ENCODE measurements at regions not wholly inside any gene's neighbourhood (a gene's known extent, or its start where the extent isn't known, plus 50 kb on each side); places are given as distances from the start of the nearest gene placed in this dataset.
"Not testable (repeated sequence)": the region's sequence is repeated elsewhere in the genome, so short reads cannot be mapped to it uniquely, and the experiment has no call there.

GRCh38 chr6:112502351-112503090 lies 155.4 kb downstream of the RFPL4B start:
- no peak overlapping the region for H3K27ac Mint-ChIP-seq
- CTCF ChIA-PET, result no interaction called here
- ATAC-seq (no peak), DNase-seq (no peak)
- H3K4me1 Mint-ChIP-seq, result no peaks in the 10 kb centered on the region
- no peak overlapping the region for H3K4me3 Mint-ChIP-seq
- H3K27me3 Mint-ChIP-seq, result no peaks in the 10 kb centered on the region
- H3K36me3 Mint-ChIP-seq, result no peaks in the 10 kb centered on the region
- H3K9me3 Mint-ChIP-seq (ENCODE audit: low read depth), result no peaks in the 10 kb centered on the region

GRCh38 chr6:112503091-112503596 lies 156.0 kb downstream of the RFPL4B start:
- Mint-ChIP-seq H3K9me3 (ENCODE audit: low read depth) (no peaks in the 10 kb centered on the region), H3K4me1 (no peaks in the 10 kb centered on the region), H3K4me3 (no peak overlapping the region), H3K27ac (no peak overlapping the region), H3K36me3 (no peaks in the 10 kb centered on the region), H3K27me3 (no peaks in the 10 kb centered on the region)
- CTCF ChIA-PET, result no interaction called here
- DNase-seq (no peak), ATAC-seq (no peak)

- DNase-seq (no peak), ATAC-seq (no peak)
- no peaks in the 10 kb centered on the region for H3K27me3 Mint-ChIP-seq
- no peaks in the 10 kb centered on the region for H3K36me3 Mint-ChIP-seq
- H3K9me3 Mint-ChIP-seq (ENCODE audit: low read depth), result peaks cover 1% of the 10 kb centered on the region
- CTCF ChIA-PET, result no interaction called here
- H3K4me1 Mint-ChIP-seq, result no peaks in the 10 kb centered on the region
- H3K4me3 Mint-ChIP-seq, result no peak overlapping the region
- no peak overlapping the region for H3K27ac Mint-ChIP-seq
Observed at GRCh38 chr6:112504621-112505020, 157.5 kb downstream of the RFPL4B start.

GRCh38 chr6:112511441-112511840 lies 164.3 kb downstream of the RFPL4B start:
- peaks cover 3% of the 10 kb centered on the region for H3K9me3 Mint-ChIP-seq (ENCODE audit: low read depth)

GRCh38 chr6:112513175-112513574 lies 166.0 kb downstream of the RFPL4B start:
- ATAC-seq (no peak), DNase-seq (no peak)
- CTCF ChIA-PET, result no interaction called here
- H3K4me1 Mint-ChIP-seq, result no peaks in the 10 kb centered on the region
- no peak overlapping the region for H3K27ac Mint-ChIP-seq
- no peaks in the 10 kb centered on the region for H3K36me3 Mint-ChIP-seq
- peaks cover 3% of the 10 kb centered on the region for H3K9me3 Mint-ChIP-seq (ENCODE audit: low read depth)
- no peak overlapping the region for H3K4me3 Mint-ChIP-seq
- H3K27me3 Mint-ChIP-seq, result no peaks in the 10 kb centered on the region

More at GRCh38 chr6:112511441-112511840, 164.3 kb downstream of the RFPL4B start:
- no peaks in the 10 kb centered on the region for H3K27me3 Mint-ChIP-seq
- no peaks in the 10 kb centered on the region for H3K4me1 Mint-ChIP-seq
- DNase-seq (no peak), ATAC-seq (no peak)
- no peak overlapping the region for H3K27ac Mint-ChIP-seq
- CTCF ChIA-PET, result no interaction called here
- H3K4me3 Mint-ChIP-seq, result no peak overlapping the region
- H3K36me3 Mint-ChIP-seq, result no peaks in the 10 kb centered on the region

- Mint-ChIP-seq H3K4me3 (no peak overlapping the region), H3K27me3 (no peaks in the 10 kb centered on the region), H3K4me1 (no peaks in the 10 kb centered on the region), H3K36me3 (no peaks in the 10 kb centered on the region), H3K9me3 (ENCODE audit: low read depth) (no peaks in the 10 kb centered on the region), H3K27ac (no peak overlapping the region)
- DNase-seq, result no peak
- CTCF ChIA-PET, result no interaction called here
- no peak for ATAC-seq
Observed at GRCh38 chr6:112522587-112522986, 175.5 kb downstream of the RFPL4B start.

GRCh38 chr6:112524071-112524470 lies 176.9 kb downstream of the RFPL4B start:
- no peaks in the 10 kb centered on the region for H3K36me3 Mint-ChIP-seq
- CTCF ChIA-PET, result no interaction called here
- ATAC-seq, result no peak

GRCh38 chr6:112525749-112526148 lies 178.6 kb downstream of the RFPL4B start:
- Mint-ChIP-seq H3K4me3 (no peak overlapping the region), H3K36me3 (no peaks in the 10 kb centered on the region), H3K27ac (no peak overlapping the region), H3K27me3 (no peaks in the 10 kb centered on the region), H3K9me3 (ENCODE audit: low read depth) (no peaks in the 10 kb centered on the region), H3K4me1 (no peaks in the 10 kb centered on the region)
- CTCF ChIA-PET, result no interaction called here
- DNase-seq, result no peak
- ATAC-seq, result no peak

More at GRCh38 chr6:112524071-112524470, 176.9 kb downstream of the RFPL4B start:
- DNase-seq, result no peak
- H3K27ac Mint-ChIP-seq, result no peak overlapping the region
- H3K27me3 Mint-ChIP-seq, result no peaks in the 10 kb centered on the region
- H3K4me1 Mint-ChIP-seq, result no peaks in the 10 kb centered on the region
- H3K9me3 Mint-ChIP-seq (ENCODE audit: low read depth), result no peaks in the 10 kb centered on the region
- H3K4me3 Mint-ChIP-seq, result no peak overlapping the region

- no peaks in the 10 kb centered on the region for H3K4me1 Mint-ChIP-seq
- H3K27ac Mint-ChIP-seq, result no peak overlapping the region
- no peaks in the 10 kb centered on the region for H3K27me3 Mint-ChIP-seq
- H3K9me3 Mint-ChIP-seq (ENCODE audit: low read depth), result no peaks in the 10 kb centered on the region
- DNase-seq, result no peak
- no peak overlapping the region for H3K4me3 Mint-ChIP-seq
- no peak for ATAC-seq
- no peaks in the 10 kb centered on the region for H3K36me3 Mint-ChIP-seq
- CTCF ChIA-PET, result no interaction called here
Observed at GRCh38 chr6:112526594-112526993, 179.5 kb downstream of the RFPL4B start.

- H3K27me3 Mint-ChIP-seq; H3K9me3 Mint-ChIP-seq (ENCODE audit: low read depth); ATAC-seq; H3K4me1 Mint-ChIP-seq; H3K36me3 Mint-ChIP-seq; H3K27ac Mint-ChIP-seq; H3K4me3 Mint-ChIP-seq; CTCF ChIA-PET; DNase-seq: not testable (repeated sequence)
Observed at GRCh38 chr6:112528306-112528705, 181.2 kb downstream of the RFPL4B start.

GRCh38 chr6:112535816-112536215 lies 188.7 kb downstream of the RFPL4B start:
- no peak for DNase-seq
- CTCF ChIA-PET, result no interaction called here
- H3K4me1 Mint-ChIP-seq, result no peaks in the 10 kb centered on the region
- no peak for ATAC-seq
- H3K36me3 Mint-ChIP-seq, result peaks cover 2% of the 10 kb centered on the region
- no peaks in the 10 kb centered on the region for H3K27me3 Mint-ChIP-seq
- H3K27ac Mint-ChIP-seq, result no peak overlapping the region
- H3K4me3 Mint-ChIP-seq, result no peak overlapping the region
- H3K9me3 Mint-ChIP-seq (ENCODE audit: low read depth), result no peaks in the 10 kb centered on the region

GRCh38 chr6:112539355-112539754 lies 192.2 kb downstream of the RFPL4B start:
- H3K36me3 Mint-ChIP-seq, result peaks cover 2% of the 10 kb centered on the region
- H3K4me3 Mint-ChIP-seq, result no peak overlapping the region
- DNase-seq (no peak), ATAC-seq (no peak)
- H3K27ac Mint-ChIP-seq, result no peak overlapping the region
- H3K4me1 Mint-ChIP-seq, result no peaks in the 10 kb centered on the region
- CTCF ChIA-PET, result no interaction called here
- no peaks in the 10 kb centered on the region for H3K27me3 Mint-ChIP-seq
- H3K9me3 Mint-ChIP-seq (ENCODE audit: low read depth), result peaks cover 2% of the 10 kb centered on the region

GRCh38 chr6:112541847-112542246 lies 194.7 kb downstream of the RFPL4B start:
- H3K4me3 Mint-ChIP-seq; CTCF ChIA-PET; H3K27ac Mint-ChIP-seq; H3K36me3 Mint-ChIP-seq; H3K27me3 Mint-ChIP-seq; ATAC-seq; H3K4me1 Mint-ChIP-seq; DNase-seq; H3K9me3 Mint-ChIP-seq (ENCODE audit: low read depth): not testable (repeated sequence)

GRCh38 chr6:112547321-112548085 lies 200.4 kb downstream of the RFPL4B start:
- CTCF ChIA-PET, result interaction anchor here (0.6 kb wide), 1 partner anchor 1502 kb away, joined by 3 read pairs; no protein-coding TSS in a partner anchor

More at GRCh38 chr6:112547321-112548085, 200.4 kb downstream of the RFPL4B start:
- ATAC-seq; H3K4me1 Mint-ChIP-seq; H3K27ac Mint-ChIP-seq; H3K36me3 Mint-ChIP-seq; H3K9me3 Mint-ChIP-seq (ENCODE audit: low read depth); H3K27me3 Mint-ChIP-seq; DNase-seq; H3K4me3 Mint-ChIP-seq: not testable (repeated sequence)
